Fibroblast of skin of left quadriceps (primary cell): ENCODE measurements at regions not wholly inside any gene's neighbourhood (a gene's known extent, or its start where the extent isn't known, plus 50 kb on each side); places are given as distances from the start of the nearest gene placed in this dataset.
"Not testable (repeated sequence)": the region's sequence is repeated elsewhere in the genome, so short reads cannot be mapped to it uniquely, and the experiment has no call there.

Experiments
- DNase-seq, 2 experiments: peaks; one replicate each; pipeline ENCODE4 v3.0.0-alpha.2; 2013; ENCODE audit warnings: low read depth in 2 of 2

DNA sequence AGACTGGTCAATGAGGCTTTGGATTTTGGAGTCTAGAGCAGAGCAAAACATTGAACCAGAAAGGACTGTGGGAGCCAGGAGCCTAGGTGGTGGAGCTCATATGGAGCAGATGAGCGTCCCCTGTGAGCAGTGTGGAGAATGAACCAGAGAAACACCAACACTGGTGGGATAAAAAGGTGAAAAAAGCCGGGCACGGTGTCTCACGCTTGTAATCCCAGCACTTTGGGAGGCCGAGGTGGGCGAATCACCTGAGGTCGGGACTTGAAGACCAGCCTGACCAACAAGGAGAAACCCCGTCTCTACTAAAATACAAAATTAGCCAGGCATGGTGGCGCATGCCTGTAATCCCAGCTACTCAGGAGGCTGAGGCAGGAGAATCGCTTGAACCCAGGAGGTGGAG lies 192.7 kb upstream of the CDH5 start:
- DNase-seq = not testable (repeated sequence)

DNA sequence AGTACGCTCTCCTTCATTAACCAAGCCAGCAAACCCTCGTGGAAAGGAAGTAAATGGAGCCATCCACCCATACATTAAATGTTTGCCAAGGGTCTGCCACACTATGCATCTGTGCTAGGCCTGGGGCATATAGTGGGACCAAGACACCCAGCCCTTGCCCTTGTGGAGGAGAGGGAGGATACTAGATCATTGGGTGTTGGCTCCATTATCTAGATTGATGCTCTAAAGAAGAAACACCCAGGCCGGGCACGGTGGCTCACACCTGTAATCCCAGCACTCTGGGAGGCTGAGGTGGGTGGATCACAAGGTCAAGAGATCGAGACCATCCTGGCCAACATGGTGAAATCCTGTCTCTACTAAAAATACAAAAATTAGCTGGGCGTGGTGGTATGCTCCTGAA lies 193.3 kb upstream of the CDH5 start:
- DNase-seq = not testable (repeated sequence)

DNA sequence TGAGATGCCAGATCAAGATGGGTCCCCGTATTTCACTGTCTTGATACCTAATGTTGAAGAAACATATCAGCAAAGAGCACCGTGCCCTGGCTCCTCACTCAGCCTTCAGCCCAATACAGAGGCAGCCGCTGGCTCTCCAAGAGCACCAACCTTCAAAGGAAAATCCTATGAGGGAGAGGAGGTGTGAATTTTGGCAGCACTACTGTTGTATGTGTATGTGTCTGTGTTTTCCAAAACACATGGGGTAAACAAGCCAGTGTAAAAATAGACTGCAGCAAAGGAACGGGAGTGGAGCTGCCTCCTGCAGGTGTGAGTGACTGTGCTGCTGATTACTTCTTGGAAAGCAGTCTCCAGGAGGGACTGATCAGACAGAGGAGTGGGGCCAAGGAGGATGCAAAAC lies 194.0 kb upstream of the CDH5 start:
- no peak for DNase-seq

DNA sequence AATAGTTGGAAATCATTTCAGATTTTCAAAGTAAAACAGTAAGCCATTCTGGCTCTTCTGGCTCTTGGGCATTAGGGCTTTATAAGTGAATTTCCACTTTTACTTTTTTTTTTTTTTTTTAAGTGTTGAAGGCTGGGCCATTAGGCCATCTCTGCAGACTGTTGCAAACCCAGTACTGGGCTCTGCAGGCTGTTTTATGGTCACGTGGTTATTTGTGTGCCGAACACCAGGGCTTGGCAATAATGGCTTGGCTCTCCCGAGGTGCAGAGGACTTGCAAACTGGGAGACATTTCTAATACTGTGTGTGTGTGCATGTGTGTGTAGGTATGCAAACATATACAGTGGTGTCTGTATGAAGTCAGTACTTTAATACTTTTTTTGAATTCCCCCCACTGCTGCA lies 194.9 kb upstream of the CDH5 start:
- no peak for DNase-seq

DNA sequence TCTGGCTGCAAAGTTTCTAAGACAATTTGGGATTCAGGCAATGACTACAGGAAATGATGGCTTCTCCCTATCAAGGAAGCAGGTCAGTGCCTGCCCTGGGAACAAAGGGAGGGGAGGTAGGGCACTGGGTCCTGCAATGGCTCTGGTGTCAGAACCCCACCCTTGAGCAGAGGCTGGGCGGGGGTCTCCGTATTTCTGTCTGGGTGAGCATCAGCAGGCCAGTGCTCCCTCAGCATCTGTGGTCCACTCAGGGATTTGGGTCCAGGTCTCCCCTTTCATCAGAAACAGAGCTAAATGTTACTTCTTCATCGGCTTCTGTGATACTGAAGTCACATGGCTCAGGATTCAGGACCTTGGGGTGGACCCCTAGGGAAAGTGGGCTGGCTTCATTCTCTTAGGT lies 195.5 kb upstream of the CDH5 start:
- no peak for DNase-seq

DNA sequence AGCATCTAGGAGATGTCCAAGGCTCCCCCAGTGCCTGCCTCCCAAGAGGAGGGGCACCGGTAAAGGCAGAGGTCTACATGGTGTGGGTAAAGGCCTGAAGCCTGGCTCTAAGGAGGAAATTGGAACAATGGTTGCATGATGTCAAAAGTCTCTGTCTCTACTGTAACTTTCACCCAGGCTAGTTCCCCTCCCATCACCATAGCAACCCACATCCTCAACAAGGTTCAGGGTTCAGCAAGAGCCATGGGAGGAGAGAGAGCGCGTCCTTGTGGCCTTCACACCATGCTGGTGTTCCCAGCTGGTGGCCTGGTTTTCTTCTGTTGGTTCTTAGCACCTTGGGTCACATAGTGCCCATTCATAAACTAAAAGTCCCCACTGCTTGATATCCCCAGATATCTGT lies 196.7 kb upstream of the CDH5 start:
- no peak for DNase-seq

DNA sequence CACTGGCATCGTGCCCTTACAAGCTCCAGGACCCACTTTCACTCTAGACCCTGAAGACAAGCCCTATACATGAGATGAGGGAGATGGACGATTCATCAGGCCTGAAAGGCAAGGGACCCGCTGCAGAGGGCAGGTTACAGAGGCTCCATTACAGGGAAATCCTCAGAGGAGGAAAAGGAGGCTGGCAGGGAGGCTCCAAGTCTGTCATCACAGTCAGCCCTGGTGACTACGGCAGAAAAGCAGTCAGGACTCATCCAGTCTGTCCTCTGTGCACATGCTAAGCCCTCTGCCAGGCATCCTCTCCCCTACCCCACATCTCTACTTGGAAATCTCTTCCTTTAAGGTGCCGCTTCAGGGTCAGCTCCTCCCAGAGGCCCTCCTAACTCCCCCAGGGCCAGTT lies 197.7 kb upstream of the CDH5 start:
- no peak for DNase-seq

DNA sequence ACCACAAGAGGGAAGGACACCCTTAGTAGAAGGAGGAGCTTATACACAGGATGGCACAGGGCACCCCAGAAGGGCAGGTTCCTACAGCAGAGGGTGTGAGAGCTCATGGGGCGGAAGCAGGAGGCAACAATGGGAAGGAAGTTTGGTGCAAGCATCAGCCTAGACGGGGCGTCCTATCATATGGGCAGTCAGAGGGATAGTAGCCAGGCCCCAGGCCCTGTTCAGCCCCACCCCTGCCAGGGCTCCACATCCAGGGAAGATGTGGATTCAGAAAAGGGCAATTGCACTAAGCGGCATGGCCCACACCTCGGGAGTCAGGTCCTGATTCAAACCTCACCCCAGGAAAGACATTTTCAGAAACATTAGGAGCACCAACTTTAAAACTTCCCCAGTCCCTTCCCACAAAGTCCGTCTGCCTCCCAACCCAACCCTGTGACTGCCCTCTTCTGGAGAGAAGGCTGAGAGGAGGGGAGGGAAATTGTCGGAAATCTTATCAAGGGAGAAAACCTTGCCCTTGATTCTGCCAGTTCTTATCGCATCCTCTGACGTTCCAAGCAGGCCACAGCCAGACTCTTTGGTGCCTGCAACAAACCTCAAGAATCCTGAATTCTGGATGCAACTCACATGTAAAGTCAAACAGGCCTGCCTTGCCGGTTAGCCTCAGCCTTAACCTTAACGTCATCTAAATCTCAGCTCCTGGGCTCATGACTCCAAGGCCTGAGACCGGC lies 198.8 kb upstream of the CDH5 start:
- DNase-seq = no peak

DNA sequence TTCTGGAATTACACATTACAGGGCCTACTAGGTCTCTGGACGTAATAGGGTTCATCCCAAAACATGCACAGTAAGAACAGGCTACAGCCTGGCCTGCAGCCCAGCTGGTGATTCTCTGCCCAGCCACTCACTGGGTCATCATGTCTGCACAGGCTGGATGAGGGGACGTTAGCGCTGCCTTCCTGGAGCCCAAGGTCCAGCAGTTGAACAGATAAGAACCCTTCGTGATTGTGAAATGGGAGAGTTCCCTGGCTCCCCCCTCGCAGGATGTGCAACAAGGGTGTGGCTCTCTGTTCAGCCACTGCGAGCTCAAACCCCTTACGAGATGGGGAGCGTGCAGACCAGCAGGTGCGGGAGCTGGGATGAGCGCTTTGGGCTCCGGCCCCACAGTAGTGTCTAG lies 200.0 kb upstream of the CDH5 start:
- DNase-seq = no peak

DNA sequence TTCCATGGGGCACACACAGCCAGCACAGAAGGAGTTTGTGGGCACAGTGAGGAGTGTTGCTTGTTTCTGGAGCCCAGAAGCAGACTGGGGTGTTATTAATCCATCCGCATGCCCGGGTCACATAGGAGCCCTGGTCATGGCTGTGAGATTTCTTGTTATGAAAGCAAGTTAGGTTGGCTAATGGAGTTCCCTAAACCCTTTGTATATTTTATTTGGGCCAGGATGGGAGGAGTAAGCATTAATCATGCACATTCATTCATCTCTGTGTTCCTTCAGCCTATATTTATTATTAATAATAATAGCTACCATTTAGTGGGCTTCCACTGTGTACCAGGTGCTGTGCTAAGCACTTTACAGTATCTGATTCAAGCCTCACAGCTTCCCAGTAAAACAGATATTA lies 200.6 kb upstream of the CDH5 start:
- no peak for DNase-seq

DNA sequence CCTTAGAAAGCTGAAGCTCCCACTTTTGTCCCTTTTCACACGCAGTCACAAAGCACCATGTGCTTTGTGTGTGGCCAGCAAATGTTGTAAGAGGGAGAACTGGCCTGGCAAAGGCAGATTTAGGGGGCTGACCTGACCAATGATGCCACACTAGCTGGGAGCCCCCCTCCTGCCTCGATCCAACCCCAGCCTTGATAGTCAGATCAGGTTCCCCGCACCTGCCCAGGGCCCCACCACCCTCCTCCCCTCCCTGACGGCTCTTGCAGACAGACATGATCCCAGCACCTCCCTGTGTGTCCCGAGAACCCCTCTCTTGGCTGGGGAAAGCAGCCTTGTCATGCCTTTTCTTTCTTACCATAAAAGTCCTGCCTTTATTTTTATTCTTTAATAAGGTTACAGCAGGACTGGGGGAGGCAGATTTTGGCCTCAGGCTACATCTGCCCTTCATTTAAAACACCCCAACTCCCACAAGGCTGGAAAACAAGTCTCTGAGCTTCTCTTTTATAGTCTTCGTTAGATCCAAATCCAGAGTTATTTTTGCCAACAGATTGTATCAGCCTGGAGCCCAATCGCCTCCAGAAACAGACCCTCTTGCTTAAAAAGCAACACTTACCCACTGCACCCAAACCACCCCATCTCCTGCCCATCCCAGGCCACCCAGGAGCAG lies 201.8 kb upstream of the CDH5 start:
- DNase-seq = no peak

DNA sequence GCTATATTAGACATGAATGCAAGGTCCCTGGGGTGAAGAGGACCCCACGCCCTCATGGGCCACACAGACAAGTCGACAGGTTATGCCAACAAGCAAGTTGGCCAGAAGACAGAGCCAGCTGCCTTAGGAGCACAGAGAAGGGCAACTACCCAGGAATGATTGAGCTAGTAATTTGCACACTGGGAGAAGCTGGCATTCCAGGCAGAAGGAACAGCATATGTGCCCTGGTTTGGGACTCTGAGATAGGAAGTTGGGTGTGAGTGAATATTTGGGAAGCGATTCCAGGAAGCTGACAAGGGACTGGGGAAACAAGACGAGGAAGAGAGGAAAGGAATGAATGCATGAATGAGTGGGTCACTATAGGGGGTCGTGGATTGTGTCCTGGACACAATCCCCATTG lies 203.7 kb upstream of the CDH5 start:
- no peak for DNase-seq

DNA sequence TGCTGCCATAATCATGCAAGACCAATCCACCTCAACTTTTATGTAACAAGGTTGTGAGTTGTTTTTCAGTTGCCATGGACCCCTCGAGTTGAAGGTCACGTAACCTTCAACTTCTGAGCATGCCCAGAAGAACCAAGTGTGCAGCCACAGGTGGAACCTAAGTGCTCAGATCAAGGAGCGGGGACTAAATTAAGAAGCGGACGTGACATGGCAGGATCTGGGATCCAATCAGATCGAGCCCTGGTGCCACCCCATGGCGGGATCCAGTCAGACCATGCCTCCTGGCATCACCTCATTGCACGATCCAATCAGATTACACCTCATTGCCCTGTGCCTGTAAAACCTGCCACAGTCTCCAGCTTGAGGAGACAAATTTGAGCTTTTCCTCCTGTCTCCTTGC lies 204.5 kb upstream of the CDH5 start:
- DNase-seq = no peak

DNA sequence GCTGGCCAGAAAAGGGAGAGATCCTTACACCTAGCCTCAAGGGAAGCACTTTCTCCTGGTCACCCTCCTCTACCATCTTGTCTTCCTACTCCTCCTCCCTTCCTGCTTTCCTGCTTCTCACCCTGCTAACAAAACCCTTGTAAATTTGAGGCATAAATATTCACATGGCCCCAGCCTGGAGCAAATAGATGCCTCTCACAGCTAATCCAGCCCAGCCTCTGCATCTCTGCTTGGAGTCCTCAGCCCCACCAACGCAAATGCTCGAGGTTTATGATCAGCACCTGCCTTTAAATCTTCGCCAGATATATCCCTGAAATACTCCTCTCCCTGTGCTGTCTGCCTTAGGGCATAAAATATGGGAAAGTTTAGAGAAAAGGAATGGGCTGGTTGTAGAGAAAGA lies 205.2 kb upstream of the CDH5 start:
- no peak for DNase-seq

DNA sequence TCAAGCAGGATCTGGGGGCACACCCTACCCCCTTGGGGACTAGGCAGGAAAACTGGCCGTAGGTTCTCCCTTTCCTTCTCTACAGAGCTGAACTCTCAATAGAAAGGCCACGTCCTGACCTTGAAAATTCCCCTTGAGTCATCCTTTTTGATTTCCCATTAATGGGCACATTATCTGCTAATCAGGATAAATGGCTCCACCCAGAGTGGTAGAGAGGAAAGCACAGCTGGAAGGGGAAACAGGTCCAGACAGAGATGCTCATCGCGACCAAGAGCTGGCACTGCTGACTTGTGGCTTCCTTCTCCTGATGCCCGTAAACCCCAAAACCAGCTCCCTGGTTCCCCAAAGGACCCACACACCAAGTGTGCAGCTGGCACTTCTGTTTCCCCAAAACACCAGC lies 206.5 kb upstream of the CDH5 start:
- no peak for DNase-seq

DNA sequence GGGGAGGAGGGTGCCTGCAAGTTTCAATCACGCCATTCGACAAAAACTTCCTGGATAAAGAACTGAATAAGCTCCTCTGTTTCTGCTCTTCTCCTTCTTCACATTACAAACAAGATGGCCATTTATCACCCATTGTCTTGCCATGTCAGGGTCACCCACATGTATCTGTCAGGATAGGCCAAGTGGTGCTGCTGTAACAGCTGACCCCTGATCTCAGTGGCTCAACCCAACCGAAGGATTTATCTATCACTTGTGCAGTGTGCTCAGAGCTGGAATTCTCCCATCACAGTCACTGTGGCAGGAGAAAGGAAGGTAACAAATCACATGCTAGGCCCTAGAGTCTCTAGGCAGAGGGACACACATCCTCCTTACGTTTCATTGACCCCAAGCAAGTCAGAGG lies 210.0 kb upstream of the CDH5 start:
- no peak for DNase-seq

DNA sequence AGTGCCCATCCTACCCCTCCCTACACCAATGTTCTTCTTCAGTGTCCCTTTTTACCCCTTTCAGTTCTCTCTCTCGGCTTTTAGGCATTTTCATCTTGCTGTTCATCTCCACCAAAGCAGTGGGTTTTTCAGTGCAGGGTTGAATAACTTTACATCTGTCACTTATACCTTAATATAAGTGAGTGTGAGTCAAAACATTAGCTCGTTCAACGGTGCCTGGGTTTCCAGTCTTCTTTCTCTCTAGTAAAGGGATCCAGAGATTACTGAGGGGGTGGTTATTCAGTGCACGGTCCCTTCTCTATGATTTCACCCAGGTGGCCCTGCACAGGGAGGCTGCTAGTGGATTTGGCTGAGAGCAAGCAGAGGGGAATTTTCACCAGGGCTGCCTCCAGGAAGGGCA lies 210.6 kb upstream of the CDH5 start:
- no peak for DNase-seq

DNA sequence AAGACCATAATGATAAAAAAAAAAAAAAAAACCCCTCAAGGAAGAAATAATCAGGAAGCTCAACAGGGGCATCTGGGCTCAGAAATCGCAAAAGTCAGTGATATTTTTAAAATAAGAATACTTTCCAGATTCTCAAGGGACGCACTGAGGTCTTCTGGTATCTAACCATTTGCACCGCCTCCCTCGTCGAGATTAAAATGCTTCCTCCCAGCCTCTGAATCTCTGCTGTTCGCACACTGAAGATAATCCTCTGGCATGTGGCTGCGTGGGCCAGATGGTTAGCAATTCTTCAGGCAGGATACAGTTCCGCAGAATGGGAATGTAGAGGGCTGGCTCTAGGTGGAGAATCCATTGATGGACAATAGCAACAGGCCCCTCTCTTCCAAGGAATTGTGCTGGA lies 211.7 kb upstream of the CDH5 start:
- peak; percentile 83 for DNase-seq

DNA sequence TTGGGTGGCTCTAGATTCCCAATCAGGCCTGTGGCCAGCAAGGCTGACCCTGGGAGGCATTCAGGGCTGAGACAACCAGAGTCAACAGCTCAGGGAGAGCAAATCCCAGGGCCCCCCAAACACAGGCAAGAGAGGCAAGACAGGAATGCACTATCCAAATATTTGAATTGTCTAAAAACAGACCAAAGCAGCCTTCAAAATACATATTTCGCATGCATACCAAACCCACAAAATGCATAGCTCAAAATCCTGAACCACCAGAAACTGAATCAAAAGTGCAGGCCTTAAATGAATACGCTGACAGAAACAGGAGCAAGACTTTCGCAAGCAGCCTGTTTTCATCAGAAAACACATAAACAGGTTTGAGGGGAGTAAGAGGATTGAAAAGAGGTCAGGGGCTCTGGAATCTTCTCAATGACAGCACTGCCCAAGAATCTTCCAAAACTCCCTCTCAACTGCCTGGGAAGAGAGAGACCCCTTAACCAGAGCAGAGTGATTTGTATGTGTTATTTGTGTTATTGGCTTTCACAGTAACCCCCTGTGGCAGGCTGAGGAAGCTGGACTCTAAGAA lies 213.6 kb upstream of the CDH5 start:
- peak; percentile 98 for DNase-seq

DNA sequence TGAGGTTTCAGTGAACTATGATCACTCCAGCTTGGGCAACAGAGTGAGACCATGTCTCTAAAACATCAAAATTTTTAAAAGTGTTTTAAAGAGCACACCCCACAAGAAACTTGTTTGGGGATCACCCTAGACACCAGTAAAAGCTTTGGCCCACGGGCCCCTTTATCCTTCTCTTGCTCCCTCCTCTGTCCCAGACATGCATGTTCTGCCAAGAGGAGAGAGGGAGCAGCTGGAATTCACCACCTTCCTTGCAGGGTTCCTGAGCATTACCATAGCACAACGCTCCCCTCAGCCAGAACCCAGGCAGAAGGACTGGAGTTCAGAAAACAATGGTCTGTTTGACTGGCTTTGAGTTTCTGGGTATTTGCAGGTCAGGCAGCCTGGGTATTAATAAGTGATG lies 214.3 kb upstream of the CDH5 start:
- DNase-seq = no peak

DNA sequence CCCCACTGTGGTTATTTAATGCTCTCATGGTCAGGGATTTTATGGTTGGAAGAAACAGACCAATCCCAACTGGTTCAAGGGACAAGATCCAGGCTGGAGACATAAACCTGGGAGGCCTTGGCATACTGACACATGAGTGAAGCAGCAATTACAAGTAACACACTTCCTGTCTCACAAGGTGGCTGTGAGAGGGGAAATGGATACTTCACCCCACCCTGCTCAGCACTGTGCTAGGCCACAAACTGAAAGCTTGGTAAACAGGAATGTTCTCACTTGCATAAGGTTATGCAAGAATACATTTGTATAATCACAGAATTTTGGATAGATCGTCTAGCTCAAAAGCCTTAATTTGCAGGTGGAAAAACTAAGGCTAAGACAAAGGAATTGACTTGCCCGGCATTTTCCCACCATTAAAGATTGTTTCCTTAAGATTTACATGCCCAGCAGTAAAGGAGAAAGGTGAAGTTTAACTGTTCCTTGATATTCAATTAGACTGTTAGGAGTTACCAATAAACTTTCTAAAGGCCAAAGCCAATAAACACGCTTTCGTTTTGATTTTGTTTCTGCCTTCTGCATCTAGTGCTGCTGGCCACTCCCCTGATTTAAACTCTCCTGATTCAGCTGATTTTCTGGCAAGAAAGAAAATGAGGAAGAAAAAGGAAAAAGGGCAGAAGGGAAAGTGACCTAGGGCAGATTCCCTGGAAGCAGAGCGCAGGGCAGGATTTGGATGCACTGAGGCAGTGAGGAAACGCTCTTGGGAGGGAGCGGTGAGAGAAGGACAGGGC lies 215.6 kb upstream of the CDH5 start:
- DNase-seq = no peak

DNA sequence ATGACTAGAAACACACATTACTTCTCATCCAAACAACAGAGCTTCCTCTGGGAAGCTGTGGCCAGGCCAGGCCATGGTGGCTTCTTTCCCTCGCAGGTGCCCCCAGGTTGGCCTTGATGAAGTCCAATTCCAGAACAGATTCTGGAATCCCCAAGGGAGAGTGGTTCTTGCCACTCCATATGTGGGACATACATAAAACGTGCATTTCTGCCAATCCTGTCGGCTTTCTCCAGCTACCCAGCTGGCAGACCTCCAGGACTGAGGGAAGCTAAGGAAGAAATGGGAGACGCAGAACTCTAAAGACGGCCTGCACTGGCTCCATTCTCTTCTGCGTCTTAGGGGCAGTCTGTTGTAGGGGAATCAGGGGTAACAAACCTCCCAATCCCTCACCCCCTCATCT lies 219.2 kb upstream of the CDH5 start:
- DNase-seq = no peak

DNA sequence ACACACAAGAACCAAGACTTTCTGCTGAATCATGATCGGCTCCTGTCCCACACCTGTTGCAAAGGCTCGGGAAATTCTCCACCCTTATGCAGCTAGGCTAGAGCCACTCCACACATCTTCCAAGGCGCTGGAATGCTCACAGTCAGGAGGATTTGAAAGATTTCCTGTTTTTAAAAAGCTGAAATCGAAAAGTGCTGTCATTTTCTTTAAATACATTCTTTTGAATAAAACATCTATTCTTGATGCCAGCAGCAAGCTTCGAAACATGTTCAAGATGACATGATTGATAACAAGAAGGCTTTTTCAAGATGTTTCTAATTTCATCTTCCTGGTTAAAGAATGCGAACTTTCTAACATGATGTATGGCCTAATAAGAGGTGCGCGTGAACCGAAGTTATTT lies 219.7 kb upstream of the CDH5 start:
- DNase-seq = peak; percentile 90 to 92
